ENCODE measurements at regions not wholly inside any gene's neighbourhood (a gene's known extent, or its start where the extent isn't known, plus 50 kb on each side); places are given as distances from the start of the nearest gene placed in this dataset.

DNA sequence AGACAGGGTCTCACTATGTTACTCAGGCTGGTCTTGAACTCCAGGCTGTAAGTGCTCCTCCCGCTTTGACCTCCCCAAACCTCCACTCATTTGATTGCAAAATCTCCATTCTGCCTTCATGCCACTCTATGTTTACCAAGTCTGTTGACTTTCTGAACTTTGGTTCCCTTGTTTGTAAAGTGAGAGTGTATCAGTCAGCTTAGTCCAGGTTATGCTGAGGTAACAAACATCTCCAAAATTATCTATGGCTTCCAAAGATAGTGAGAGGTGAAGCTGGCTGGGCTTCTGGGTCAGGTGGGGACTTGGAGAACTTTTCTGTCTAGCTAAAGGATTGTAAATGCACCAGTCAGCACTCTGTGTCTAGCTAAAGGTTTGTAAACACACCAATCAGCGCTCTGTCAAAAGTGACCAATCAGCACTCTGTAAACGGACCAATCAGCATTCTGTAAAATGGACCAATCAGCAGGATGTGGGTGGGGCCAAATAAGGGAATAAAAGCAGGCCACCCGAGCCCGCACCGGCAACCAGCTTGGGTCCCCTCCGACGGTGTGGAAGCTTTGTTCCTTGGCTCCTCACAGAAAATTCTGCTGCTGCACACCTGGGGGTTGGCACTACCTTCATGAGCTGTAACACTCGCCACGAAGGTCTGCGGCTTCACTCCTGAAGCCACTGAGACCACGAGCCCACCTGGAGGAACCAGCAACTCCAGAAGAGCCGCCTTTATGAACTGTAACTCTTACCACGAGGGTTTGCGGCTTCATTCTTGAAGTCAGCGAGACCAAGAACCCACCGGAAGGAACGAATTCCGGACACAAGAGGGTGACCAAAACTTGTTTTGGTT lies 109.3 kb downstream of the MIAT start:
- no peak for TF ChIP-seq POLR2AphosphoS5 (IDR thresholded peaks at IDR 0.05)
- TF ChIP-seq, protein P1, sequence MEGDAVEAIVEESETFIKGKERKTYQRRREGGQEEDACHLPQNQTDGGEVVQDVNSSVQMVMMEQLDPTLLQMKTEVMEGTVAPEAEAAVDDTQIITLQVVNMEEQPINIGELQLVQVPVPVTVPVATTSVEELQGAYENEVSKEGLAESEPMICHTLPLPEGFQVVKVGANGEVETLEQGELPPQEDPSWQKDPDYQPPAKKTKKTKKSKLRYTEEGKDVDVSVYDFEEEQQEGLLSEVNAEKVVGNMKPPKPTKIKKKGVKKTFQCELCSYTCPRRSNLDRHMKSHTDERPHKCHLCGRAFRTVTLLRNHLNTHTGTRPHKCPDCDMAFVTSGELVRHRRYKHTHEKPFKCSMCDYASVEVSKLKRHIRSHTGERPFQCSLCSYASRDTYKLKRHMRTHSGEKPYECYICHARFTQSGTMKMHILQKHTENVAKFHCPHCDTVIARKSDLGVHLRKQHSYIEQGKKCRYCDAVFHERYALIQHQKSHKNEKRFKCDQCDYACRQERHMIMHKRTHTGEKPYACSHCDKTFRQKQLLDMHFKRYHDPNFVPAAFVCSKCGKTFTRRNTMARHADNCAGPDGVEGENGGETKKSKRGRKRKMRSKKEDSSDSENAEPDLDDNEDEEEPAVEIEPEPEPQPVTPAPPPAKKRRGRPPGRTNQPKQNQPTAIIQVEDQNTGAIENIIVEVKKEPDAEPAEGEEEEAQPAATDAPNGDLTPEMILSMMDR (IDR thresholded peaks at IDR 0.05), result no peak

Data from stomach (tissue), 4 donors.